Muscle of leg (tissue), 3 donors: ENCODE measurements at regions not wholly inside any gene's neighbourhood (a gene's known extent, or its start where the extent isn't known, plus 50 kb on each side); places are given as distances from the start of the nearest gene placed in this dataset.
A peak's percentile ranks its signal among the peaks of the same experiment; 100 is the strongest.

Source experiments
- DNase-seq: peaks from one replicate; pipeline ENCODE4 v3.0.0; 2013
- H3K27ac ChIP-seq: one replicate; pipeline ENCODE4 v1.5.1; 2013; ENCODE audit warnings: mild to moderate bottlenecking, low read length, control low read depth
- H3K27me3 ChIP-seq: one replicate; pipeline ENCODE4 v1.6.1; 2013; ENCODE audit warnings: low read length; ENCODE audit not compliant: control insufficient read depth, insufficient read depth
- H3K36me3 ChIP-seq: one replicate; pipeline ENCODE4 v1.6.1; 2013; ENCODE audit warnings: low read length; ENCODE audit not compliant: control insufficient read depth, insufficient read depth
- H3K4me1 ChIP-seq: one replicate; pipeline ENCODE4 v1.6.1; 2013; ENCODE audit warnings: low read length; ENCODE audit not compliant: control insufficient read depth, insufficient read depth
- H3K4me3 ChIP-seq: one replicate; pipeline ENCODE4 v1.5.1; 2013; ENCODE audit warnings: low read length, control low read depth
- H3K9me3 ChIP-seq: replicated peaks from 2 replicates; pipeline ENCODE4 v1.6.1; 2013; ENCODE audit warnings: low read depth, low read length; ENCODE audit not compliant: control insufficient read depth
- WGBS: methylation state at CpG from one replicate; pipeline ENCODE4 v1.1.5; 2013; ENCODE audit warnings: missing lambda C conversion rate; ENCODE audit not compliant: insufficient coverage; 5-methylcytosine and 5-hydroxymethylcytosine counted together

DNA sequence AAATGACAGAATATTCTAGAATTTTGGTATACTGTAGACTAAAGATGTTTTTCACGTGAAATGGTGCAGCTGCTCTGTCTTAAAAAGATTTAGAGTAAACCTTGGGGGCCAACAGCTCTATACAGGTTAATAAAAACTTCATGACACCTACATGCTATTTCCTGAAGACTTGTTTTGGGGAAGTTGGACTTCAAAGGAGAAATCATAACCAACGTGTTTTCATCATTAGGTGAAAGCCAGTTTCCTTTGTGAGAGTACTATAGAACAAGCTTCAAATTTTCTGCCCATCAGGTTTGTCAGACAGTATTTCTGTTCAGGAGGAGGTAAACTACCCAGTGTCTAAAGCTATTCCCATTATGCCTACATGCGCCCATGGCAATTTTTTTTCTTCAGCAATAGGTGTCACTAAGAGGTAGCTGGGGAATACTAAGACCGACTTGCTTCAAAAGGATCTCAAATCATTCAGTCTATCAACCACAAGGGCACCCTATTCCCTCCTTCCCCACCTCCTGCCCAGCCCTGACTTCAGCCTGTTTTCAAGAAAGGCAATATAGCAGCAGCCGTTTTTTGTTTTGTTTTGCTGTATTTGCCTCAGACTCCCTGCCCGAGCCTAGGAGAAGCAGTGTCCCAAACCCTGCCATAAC, 237.3 kb upstream of the SP8 start:
- Histone ChIP-seq H3K4me1 (no peaks in the 10 kb centered on the region), H3K4me3 (no peak overlapping the region), H3K9me3 (no peaks in the 10 kb centered on the region), H3K27me3 (peaks cover 4% of the 10 kb centered on the region), H3K36me3 (no peaks in the 10 kb centered on the region), H3K27ac (no peak overlapping the region)
- 46% methylated on average over 2 of the region's 6 CpGs for WGBS
- DNase-seq, result no peak

DNA sequence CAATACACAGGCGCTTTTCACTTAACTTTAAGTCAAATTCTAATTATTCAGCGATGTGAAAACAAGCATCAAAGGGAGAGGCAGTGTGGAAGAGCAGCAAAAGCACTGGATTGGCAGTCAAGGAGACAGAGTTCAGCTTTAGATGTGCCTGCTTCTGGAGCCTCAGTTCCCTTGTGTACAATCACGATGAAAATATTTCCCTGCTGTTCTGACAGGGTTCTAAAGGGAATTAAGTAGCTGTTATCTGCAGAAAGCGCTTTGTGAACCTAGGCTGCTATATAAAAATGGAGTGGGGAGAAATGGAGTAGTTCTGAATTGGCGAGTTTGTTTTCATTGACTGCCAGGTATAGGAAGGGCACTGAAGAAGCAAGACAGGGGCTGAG, 237.8 kb upstream of the SP8 start:
- Histone ChIP-seq H3K27ac (no peak overlapping the region), H3K9me3 (no peaks in the 10 kb centered on the region), H3K4me3 (no peak overlapping the region), H3K36me3 (no peaks in the 10 kb centered on the region), H3K27me3 (peaks cover 4% of the 10 kb centered on the region), H3K4me1 (no peaks in the 10 kb centered on the region)
- WGBS, result 62% methylated on average over 3 of the region's 5 CpGs
- DNase-seq, result no peak

DNA sequence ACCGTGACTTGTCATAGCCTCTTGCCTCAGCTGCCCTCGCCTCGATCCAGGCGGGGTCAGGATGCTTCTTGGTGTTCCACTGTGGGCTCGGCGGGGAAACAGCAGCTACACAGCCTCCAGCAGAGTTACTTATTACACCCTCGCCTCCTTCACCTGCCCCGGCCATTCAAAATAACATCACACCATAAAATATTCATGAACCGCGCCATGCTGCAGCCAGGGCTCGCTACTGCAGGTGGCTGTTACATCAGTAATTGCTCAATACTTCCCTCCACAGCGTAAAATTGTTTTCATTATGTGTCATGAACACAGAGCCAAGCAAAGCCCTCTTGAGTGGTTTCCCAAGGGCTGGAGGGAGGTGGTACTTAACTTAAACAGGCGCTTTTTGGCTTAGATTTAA, 241.5 kb upstream of the SP8 start:
- no peaks in the 10 kb centered on the region for H3K4me1 ChIP-seq
- no peak overlapping the region for H3K27ac ChIP-seq
- H3K4me3 ChIP-seq, result no peak overlapping the region
- no peaks in the 10 kb centered on the region for H3K9me3 ChIP-seq
- DNase-seq, result peak; percentile 4
- H3K36me3 ChIP-seq, result no peaks in the 10 kb centered on the region
- 19% methylated on average over 8 of the region's 13 CpGs for WGBS
- H3K27me3 ChIP-seq, result peaks cover 4% of the 10 kb centered on the region

DNA sequence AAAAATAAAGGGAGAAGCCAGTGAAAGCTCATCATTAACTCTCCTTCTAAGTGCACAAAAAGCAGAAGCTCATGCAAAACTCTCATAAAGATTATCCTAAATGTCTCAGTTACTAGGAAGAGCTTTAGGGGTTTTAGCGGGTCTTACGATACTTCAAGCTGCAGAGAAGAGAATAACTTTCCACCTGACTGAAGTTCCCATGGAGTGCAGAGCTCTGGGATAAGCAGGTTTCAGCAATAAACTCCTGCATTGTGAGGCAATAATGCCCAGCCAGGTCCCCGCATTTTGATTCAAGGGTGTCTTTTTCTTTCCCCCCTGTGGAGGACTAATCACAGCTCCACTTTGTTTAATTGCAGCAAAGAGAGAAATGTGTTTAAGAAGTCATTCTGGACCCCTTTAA, 241.9 kb upstream of the SP8 start:
- Histone ChIP-seq H3K27ac (no peak overlapping the region), H3K27me3 (peaks cover 4% of the 10 kb centered on the region), H3K9me3 (no peaks in the 10 kb centered on the region), H3K4me1 (no peaks in the 10 kb centered on the region), H3K4me3 (no peak overlapping the region), H3K36me3 (no peaks in the 10 kb centered on the region)
- DNase-seq, result no peak
- 13% methylated on average over 2 of the region's 3 CpGs for WGBS

DNA sequence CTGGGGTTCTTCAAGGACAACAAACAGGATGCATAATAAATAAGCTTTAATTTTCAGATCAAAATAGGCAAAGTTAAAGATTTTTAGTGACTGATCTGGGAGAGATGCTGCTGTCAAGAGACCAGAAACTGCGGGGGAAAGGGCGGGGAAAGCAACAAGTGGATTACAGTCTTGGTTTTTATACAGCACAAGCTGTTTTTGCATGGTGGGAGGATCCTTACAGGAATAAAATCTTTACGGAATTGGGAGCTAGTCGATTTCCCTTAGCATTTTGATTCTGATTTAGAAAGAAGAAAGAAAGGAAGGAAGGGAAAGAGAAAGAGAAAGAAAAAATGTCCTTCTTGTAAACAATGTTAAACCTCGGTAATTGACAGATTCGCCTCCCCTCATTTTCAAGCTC, 242.3 kb upstream of the SP8 start:
- no peak for DNase-seq
- Histone ChIP-seq H3K27me3 (peaks cover 4% of the 10 kb centered on the region), H3K27ac (no peak overlapping the region), H3K4me1 (no peaks in the 10 kb centered on the region), H3K4me3 (no peak overlapping the region), H3K9me3 (no peaks in the 10 kb centered on the region), H3K36me3 (no peaks in the 10 kb centered on the region)
- 25% methylated on average over 2 of the region's 6 CpGs for WGBS

DNA sequence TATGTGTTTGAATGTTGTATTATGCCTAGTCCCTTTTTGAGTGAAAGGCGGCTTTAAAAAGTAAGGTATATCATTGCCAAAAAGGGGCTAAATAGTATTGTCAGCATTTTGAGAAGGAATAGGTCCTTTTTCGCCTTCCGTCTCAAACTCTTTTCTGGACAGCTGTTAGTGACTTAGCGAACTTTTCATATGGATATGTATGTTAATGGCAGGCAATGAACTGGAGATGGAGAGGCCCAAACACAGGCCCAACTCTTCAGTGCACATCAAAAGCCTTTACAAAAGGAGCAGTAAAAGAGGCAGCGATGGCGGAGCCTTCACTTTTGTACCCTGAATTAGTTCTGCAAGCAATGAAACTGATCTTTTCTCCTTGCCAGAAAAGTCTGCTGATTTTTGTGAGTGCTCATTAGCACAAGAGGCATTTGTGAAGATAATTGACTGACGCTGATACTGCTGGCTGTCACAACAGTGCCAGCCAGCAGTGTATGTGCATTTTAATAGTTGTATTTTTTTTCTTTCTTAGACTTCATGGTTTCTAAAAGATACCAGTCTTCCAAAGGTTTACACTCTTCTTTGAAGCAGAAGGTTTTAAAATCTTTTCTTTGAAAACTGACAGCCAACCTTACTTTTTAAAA, 243.7 kb upstream of the SP8 start:
- Histone ChIP-seq H3K27ac (no peak overlapping the region), H3K4me3 (no peak overlapping the region), H3K27me3 (peaks cover 4% of the 10 kb centered on the region), H3K4me1 (no peaks in the 10 kb centered on the region), H3K9me3 (no peaks in the 10 kb centered on the region), H3K36me3 (no peaks in the 10 kb centered on the region)
- 67% methylated on average over 3 of the region's 7 CpGs for WGBS
- no peak for DNase-seq

DNA sequence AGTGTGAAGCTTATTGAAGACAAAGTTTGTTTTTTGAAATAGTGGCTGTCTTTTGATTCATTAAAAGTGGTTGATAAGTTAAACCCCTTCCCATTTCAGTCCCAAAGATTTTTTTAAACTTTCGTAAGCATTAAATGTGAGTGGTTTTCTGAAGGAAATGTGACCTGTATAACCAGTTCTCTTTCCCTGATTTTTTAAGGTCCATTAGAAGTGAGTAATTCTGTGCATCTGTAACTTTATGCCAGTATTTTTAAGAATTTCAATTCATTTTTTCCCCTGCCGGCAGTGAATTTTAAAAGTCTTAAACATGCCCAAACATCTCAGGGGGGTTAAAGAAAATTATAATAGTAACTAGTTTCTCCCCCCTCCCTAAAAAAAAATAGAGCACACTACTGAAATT, 254.6 kb upstream of the SP8 start:
- H3K4me3 ChIP-seq, result no peak overlapping the region
- no peaks in the 10 kb centered on the region for H3K9me3 ChIP-seq
- no CpG with 5 or more reads among the region's 2 CpGs for WGBS
- H3K27ac ChIP-seq, result no peak overlapping the region
- H3K4me1 ChIP-seq, result no peaks in the 10 kb centered on the region
- H3K27me3 ChIP-seq, result no peaks in the 10 kb centered on the region
- no peak for DNase-seq
- no peaks in the 10 kb centered on the region for H3K36me3 ChIP-seq

DNA sequence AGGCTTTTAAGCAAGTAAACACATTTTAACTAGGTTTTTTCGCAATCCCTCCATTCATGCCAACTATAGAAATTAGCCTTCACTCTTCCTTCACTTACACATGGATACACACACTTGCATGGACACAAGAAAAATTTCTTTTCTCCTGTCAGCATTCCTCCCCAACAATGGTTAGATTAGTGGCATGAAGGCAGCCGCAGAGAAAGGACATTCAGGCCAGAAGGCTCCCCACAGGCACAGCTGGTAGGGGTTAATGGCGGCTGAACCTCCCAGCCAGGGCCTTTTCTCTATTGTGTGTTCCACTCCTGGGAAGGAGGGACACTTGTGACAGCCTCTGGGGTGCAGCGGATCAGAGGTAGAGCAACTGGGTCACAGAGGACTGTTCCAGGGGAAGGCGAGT, 255.0 kb upstream of the SP8 start:
- Histone ChIP-seq H3K27ac (no peak overlapping the region), H3K9me3 (no peaks in the 10 kb centered on the region), H3K36me3 (no peaks in the 10 kb centered on the region), H3K4me3 (no peak overlapping the region), H3K27me3 (no peaks in the 10 kb centered on the region), H3K4me1 (no peaks in the 10 kb centered on the region)
- 53% methylated on average over 4 of the region's 5 CpGs for WGBS
- DNase-seq, result no peak

DNA sequence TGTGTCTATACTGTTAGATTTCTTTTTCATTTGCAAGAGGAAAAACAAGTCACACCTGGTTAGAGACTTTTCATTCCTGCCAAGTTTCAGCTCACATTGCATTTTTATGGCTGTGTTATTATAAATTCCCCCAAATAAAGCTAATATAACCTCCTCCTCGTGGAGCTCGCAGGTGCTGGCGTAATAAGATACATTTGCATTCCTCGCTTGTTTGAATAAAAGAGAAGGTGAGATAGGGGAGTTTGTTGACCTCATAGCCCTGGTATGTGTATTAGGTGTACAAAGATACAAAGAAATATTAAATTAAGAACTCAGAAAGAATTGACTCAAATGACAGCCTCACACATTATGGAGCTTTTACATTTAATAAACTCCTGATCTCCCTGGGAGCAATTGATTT, 257.7 kb upstream of the SP8 start:
- Histone ChIP-seq H3K4me1 (no peaks in the 10 kb centered on the region), H3K27ac (no peak overlapping the region), H3K36me3 (no peaks in the 10 kb centered on the region), H3K9me3 (no peaks in the 10 kb centered on the region), H3K27me3 (no peaks in the 10 kb centered on the region), H3K4me3 (no peak overlapping the region)
- DNase-seq, result no peak
- no CpG with 5 or more reads among the region's 4 CpGs for WGBS

DNA sequence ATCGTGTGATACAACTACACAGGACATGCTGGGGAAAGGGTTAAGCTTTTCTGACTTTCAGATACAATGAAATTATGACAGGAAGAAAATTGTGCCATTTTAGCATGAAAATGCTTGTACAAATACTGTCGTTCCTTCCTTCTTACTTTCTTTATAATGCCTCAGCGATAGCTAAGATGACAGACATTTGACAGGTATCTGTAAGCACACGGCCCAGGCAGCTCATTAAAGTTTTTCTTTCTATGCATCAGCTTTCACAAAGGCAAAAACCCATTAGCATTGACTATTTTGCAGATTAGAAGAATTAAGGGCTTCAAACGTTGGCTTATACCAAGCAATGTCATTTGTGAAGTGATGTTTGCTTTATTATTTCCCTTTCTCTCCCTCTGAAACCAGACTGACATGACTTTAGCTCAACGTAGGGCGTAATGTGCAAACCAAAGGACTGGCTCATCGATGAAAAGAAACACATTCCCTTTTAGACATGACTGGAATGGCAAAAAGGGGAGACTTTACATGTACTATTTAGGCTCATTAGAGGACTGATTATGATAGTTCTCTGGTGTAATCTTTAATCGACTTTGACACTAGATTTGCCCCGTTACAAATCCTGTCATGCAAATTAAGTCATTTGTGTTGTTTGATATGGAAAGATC, 258.4 kb upstream of the SP8 start:
- no peak overlapping the region for H3K4me3 ChIP-seq

More for the DNA sequence above, 258.4 kb upstream of the SP8 start:
- Histone ChIP-seq H3K27me3 (no peaks in the 10 kb centered on the region), H3K27ac (no peak overlapping the region), H3K4me1 (no peaks in the 10 kb centered on the region), H3K36me3 (no peaks in the 10 kb centered on the region), H3K9me3 (no peaks in the 10 kb centered on the region)
- WGBS, result 66% methylated on average over 2 of the region's 10 CpGs
- DNase-seq, result no peak
